Vagina (tissue), 2 donors: ENCODE measurements at regions not wholly inside any gene's neighbourhood (a gene's known extent, or its start where the extent isn't known, plus 50 kb on each side); places are given as distances from the start of the nearest gene placed in this dataset.

Experiments
- POLR2A ChIP-seq, 2 donors: fragments of 450-650 bp; IDR thresholded peaks; one replicate each; pipeline ENCODE4 v1.6.1; 2017; ENCODE audit warnings: antibody characterized with exemption in 2 of 2, mild to moderate bottlenecking in 2 of 2, moderate library complexity in 2 of 2
- POLR2AphosphoS5 ChIP-seq, 2 donors: sonication (generic); formaldehyde crosslinking; IDR thresholded peaks; one replicate each; pipeline ENCODE4 v1.9.0; 2017; ENCODE audit warnings: antibody characterized with exemption in 2 of 2, mild to moderate bottlenecking in 2 of 2, low read depth in 1 of 2; ENCODE audit not compliant: insufficient read depth in 1 of 2
- TF ChIP-seq, protein P1 (sequence below), 3 experiments: fragments of 450-650 bp in 2 of 3; fragments of 200-600 bp in 1 of 3; sonication (generic) in 1 of 3; IDR thresholded peaks; one replicate each; pipeline ENCODE4 v1.5.1; 2017 to 2019; ENCODE audit warnings: antibody characterized with exemption in 3 of 3, mild to moderate bottlenecking in 2 of 3, moderate library complexity in 2 of 3

DNA sequence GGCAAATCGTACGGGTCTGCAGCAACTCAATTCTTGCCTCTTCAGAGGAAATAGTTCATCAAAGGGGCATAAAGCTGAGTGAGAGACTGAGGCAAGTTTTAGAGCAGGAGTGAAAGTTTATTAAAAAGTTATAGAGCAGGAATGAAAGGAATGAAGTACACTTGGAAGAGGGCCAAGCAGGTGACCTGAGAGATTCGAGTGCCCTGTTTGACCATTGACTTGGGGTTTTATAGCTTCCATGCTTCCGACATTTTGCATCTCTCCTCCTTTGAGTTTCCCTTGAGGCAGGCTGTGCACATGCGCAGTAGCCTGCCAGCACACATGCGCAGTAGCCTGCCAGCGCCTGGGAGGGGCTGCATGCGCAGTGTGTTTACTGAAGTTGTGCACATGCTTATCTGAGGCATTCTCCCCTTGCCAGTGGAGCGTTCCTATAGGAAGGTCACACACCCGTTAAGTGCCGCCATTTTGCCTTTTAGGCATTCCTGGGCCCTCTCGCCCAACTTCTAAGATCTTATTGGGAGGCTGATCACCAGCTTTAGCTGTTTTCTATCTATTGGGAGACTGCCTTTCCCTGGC, 265.5 kb upstream of the MGAT5 start:
- TF ChIP-seq POLR2AphosphoS5 (IDR thresholded peaks at IDR 0.05; ENCODE audit: insufficient read depth in 1 of 2, low read depth in 1 of 2) (no peak), POLR2A (IDR thresholded peaks at IDR 0.05) (no peak)
- TF ChIP-seq, protein P1, sequence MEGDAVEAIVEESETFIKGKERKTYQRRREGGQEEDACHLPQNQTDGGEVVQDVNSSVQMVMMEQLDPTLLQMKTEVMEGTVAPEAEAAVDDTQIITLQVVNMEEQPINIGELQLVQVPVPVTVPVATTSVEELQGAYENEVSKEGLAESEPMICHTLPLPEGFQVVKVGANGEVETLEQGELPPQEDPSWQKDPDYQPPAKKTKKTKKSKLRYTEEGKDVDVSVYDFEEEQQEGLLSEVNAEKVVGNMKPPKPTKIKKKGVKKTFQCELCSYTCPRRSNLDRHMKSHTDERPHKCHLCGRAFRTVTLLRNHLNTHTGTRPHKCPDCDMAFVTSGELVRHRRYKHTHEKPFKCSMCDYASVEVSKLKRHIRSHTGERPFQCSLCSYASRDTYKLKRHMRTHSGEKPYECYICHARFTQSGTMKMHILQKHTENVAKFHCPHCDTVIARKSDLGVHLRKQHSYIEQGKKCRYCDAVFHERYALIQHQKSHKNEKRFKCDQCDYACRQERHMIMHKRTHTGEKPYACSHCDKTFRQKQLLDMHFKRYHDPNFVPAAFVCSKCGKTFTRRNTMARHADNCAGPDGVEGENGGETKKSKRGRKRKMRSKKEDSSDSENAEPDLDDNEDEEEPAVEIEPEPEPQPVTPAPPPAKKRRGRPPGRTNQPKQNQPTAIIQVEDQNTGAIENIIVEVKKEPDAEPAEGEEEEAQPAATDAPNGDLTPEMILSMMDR (IDR thresholded peaks at IDR 0.05), result no peak
